ENCODE measurements at regions not wholly inside any gene's neighbourhood (a gene's known extent, or its start where the extent isn't known, plus 50 kb on each side); places are given as distances from the start of the nearest gene placed in this dataset.
A peak's percentile ranks its signal among the peaks of the same experiment; 100 is the strongest.

DNA sequence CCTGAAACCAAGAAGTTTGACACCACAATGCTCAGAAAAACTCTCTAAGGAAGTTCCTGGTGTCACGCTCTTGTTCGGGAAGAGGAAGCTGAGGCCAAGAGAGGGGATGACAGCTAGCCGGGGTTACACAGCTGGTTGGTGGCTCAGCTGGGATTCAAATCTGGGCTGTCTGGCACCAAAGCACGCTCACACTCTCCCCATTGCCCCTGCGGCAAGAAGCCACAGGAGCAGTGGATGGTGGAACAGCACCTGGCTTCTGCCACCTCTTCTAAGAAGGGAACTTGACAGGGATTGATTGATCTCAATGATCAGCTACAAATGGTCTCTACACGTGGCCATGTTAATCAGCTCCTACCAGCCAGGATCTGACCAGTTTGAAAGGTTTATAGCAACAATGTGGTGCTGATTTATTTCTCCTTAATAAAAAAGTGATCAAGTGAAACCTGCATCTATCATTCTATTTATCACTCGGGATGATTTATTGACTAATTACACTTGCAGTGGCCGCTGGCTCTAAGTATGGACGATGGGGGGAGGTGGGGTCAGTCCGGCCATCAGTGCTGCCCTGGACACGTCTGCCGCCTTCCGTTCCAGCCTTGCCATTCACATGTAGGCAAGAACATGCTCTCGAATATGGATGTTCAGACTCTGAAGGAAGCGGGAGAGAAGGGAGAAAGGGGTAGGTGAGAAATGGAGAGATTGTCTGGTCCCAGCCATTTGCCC is 71.9 kb upstream of the TOP1 start:
- FAIRE-seq (no peak), DNase-seq (ENCODE audit: low read depth) (no peak)
- H3K4me3 ChIP-seq (ENCODE audit: low read depth, low read length) = no peak overlapping the region
- TF ChIP-seq, protein P1, sequence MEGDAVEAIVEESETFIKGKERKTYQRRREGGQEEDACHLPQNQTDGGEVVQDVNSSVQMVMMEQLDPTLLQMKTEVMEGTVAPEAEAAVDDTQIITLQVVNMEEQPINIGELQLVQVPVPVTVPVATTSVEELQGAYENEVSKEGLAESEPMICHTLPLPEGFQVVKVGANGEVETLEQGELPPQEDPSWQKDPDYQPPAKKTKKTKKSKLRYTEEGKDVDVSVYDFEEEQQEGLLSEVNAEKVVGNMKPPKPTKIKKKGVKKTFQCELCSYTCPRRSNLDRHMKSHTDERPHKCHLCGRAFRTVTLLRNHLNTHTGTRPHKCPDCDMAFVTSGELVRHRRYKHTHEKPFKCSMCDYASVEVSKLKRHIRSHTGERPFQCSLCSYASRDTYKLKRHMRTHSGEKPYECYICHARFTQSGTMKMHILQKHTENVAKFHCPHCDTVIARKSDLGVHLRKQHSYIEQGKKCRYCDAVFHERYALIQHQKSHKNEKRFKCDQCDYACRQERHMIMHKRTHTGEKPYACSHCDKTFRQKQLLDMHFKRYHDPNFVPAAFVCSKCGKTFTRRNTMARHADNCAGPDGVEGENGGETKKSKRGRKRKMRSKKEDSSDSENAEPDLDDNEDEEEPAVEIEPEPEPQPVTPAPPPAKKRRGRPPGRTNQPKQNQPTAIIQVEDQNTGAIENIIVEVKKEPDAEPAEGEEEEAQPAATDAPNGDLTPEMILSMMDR (IDR thresholded peaks at IDR 0.05; ENCODE audit: insufficient read depth, low read length, severe bottlenecking) = no peak
- no peaks in the 10 kb centered on the region for H3K36me3 ChIP-seq (ENCODE audit: control insufficient read depth, insufficient read depth, low read length)
- no peaks in the 10 kb centered on the region for H3K27me3 ChIP-seq (ENCODE audit: control insufficient read depth, insufficient read depth, low read length)

DNA sequence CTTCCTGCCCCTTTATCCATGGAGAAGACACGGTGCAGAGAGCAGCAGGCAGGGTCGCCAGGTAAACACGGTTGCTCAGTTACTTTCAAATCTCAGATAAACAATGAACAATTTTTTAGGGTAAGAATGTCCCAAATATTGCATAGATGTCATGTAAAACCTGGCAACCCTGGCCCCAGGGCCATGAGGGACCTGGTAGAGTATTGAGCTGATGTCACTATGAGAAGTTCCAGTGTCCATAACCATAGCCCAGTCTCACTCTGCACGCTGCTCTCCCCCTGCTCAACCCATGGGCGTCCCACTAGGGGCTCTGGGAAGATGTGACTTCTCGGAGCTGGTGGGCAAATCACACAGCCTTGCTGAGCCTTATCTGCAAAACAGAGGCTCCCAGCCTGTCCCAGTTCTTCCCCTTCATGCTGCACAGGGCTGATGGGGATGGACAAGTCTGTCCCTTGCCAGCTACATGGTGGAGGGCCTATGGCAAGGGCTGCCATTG is 71.3 kb upstream of the TOP1 start:
- H3K4me3 ChIP-seq (ENCODE audit: low read depth, low read length) = no peak overlapping the region
- DNase-seq (ENCODE audit: low read depth) (no peak), FAIRE-seq (no peak)
- H3K27me3 ChIP-seq (ENCODE audit: control insufficient read depth, insufficient read depth, low read length) = no peaks in the 10 kb centered on the region
- no peaks in the 10 kb centered on the region for H3K36me3 ChIP-seq (ENCODE audit: control insufficient read depth, insufficient read depth, low read length)
- TF ChIP-seq, protein P1 (IDR thresholded peaks at IDR 0.05; ENCODE audit: insufficient read depth, low read length, severe bottlenecking) = no peak

- no peak overlapping the region for H3K4me3 ChIP-seq (ENCODE audit: low read depth, low read length)
- TF ChIP-seq, protein P1 (IDR thresholded peaks at IDR 0.05; ENCODE audit: insufficient read depth, low read length, severe bottlenecking) = no peak
- H3K36me3 ChIP-seq (ENCODE audit: control insufficient read depth, insufficient read depth, low read length) = no peaks in the 10 kb centered on the region
- no peak for FAIRE-seq
- DNase-seq (ENCODE audit: low read depth) = peak; percentile 9
- no peaks in the 10 kb centered on the region for H3K27me3 ChIP-seq (ENCODE audit: control insufficient read depth, insufficient read depth, low read length)
Measured at GRCh38 chr20:40958598-40958997, 70.0 kb upstream of the TOP1 start.

GRCh38 chr20:40959325-40960092 is 69.1 kb upstream of the TOP1 start:
- FAIRE-seq = no peak
- TF ChIP-seq, protein P1 (IDR thresholded peaks at IDR 0.05; ENCODE audit: insufficient read depth, low read length, severe bottlenecking) = no peak

DNA sequence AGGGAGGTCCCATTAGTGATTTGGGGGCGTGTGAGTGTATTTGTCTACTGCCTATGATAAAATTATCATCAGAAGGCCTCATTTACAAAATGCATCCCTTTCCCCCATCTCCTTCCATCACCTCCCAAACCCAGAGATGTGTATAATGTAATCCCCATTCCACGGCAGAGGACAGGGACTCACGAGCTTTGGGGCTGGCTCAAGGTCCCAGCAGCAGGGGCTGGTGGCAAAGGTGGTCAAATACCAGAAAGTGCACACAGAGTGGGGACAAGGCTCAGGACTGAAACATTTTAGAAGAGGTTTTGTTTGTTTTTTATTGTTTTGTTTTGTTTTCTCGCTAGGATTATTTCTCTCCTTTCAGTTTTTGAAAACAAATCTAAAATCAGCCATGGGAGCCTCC is 68.5 kb upstream of the TOP1 start:
- Histone ChIP-seq H3K4me3 (ENCODE audit: low read depth, low read length) (no peak overlapping the region), H3K27me3 (ENCODE audit: control insufficient read depth, insufficient read depth, low read length) (no peaks in the 10 kb centered on the region), H3K36me3 (ENCODE audit: control insufficient read depth, insufficient read depth, low read length) (no peaks in the 10 kb centered on the region)
- DNase-seq (ENCODE audit: low read depth) (no peak), FAIRE-seq (no peak)
- TF ChIP-seq, protein P1 (IDR thresholded peaks at IDR 0.05; ENCODE audit: insufficient read depth, low read length, severe bottlenecking) = no peak

More at GRCh38 chr20:40959325-40960092, 69.1 kb upstream of the TOP1 start:
- no peaks in the 10 kb centered on the region for H3K27me3 ChIP-seq (ENCODE audit: control insufficient read depth, insufficient read depth, low read length)
- DNase-seq (ENCODE audit: low read depth) = no peak
- H3K4me3 ChIP-seq (ENCODE audit: low read depth, low read length) = no peak overlapping the region
- H3K36me3 ChIP-seq (ENCODE audit: control insufficient read depth, insufficient read depth, low read length) = no peaks in the 10 kb centered on the region
